Stimulated activated CD4-positive, alpha-beta T cell treated with anti-CD3 and anti-CD28 coated beads, Interleukin-1b, Interleukin-23, amount 100 ng/mL, for 1 hour (primary cell): ENCODE measurements at regions not wholly inside any gene's neighbourhood (a gene's known extent, or its start where the extent isn't known, plus 50 kb on each side); places are given as distances from the start of the nearest gene placed in this dataset.
"Not testable (repeated sequence)": the region's sequence is repeated elsewhere in the genome, so short reads cannot be mapped to it uniquely, and the experiment has no call there.

Experiments
- DNase-seq, 2 donors: peaks; one replicate each; pipeline ENCODE4 v3.0.0-alpha.2; 2020; ENCODE audit warnings: low read depth in 2 of 2

DNA sequence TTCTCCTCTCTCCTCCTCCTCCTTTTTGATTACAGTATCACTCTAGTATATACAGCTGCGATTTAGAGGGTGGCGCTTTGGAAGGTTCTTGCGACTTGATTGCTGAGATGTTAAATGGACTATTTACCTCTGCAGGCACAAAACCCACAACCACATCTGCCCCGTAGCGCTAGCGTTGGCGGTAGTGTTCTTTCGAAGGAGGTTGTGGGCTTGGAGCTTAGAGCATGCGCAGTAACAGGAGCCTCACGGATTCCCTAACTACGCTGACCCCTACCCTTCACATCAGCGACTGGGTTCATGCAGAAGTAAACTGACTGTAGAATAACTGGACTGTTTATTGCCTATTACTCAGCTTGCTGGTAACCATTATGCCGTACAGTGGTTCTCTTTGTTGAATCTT lies 58.0 kb downstream of the CGGBP1 start:
- DNase-seq, result no peak

DNA sequence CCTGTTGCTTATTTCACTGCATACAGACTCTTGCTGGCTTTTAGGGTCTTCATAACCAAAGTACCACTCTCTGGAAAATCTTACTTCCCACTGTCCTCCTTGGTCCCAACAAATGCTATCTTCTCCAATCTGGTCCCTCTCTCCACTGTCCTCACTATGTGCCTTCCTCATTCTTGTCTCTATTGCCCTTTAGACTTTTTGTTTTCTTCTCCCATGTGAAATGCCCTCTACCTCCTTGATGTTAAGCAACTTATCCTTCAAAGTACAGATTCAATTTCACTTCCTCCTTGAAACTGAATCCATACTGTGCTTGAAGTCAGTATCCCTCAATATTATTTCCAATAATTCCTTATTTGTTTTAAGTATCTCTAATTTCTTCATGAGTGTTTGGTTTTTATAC lies 60.8 kb downstream of the CGGBP1 start:
- no peak for DNase-seq

DNA sequence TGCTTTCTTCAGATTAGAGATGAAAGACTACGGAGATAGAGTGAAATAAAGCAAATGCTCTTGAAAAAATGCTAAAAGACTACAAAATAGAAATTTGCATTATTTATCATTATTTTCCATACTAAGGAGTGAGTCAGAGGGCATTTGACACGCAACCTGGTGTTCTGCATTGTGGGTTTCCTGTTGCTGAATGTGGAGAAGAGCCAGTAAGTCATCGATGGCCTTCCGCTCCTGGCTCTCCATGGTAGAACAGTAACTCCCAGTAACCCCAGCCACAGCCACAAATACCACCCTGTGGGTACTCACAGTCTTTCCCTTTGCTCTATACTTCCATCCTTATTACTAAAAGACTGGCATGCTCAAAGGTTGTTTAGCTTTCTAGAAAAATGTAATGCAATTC lies 61.5 kb downstream of the CGGBP1 start:
- DNase-seq, result peak in 1 of 2 donors; percentile 1

DNA sequence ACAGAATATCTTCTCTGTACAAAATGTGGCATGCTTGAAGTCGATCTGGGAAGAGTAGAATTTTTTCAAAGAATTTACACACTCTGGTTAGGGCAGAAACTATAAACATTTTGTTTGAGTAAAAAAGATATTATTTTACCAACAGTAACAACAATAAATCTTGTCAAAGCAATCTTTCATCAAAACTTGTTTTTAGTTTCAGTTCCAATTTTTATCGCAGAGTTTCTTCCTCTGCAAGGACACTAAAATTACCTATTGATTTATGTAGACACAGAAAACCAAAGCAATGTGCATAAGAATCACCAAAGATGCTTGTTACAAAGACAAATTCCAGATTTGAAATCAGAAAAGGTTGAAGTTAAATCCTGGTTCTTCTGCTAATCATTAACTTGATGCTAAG lies 61.9 kb downstream of the CGGBP1 start:
- DNase-seq, result no peak

DNA sequence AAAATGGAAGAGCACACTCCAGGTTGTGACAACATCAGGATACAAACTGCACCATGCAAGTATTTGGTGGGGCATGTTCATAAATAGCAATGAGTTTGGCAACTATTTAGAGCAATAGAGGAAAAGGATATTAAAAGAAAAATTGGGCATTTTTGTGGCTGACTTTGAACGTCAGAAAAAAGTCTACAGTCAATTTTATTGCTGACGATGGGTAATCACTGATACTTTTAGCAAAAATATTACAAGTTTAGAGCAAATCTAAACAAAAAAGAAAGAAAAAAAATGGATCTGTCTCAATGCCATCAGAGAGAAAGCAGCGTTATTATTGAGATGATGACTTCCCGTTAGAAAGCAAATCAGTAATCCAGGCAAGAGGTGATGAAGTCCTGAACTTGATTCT lies 65.2 kb downstream of the CGGBP1 start:
- no peak for DNase-seq

DNA sequence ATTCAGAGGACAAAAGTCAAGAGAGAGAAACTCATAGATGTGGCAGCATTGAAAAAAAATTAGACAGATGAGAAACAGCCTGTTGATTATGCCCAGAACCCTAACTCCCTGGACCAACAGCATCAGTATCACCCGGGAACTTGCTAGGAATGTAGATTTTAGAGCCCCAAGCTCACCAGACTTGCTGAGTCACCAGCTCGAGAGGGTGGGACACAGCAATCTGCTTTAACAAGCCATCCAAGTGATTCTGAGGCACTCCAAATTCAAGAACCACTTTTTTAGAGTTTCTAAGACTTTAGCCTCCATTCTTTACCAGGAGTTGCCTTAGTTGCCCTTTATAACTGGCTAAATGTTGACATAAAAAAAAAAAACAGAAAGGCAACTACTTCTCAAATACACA lies 70.9 kb downstream of the CGGBP1 start:
- DNase-seq, result no peak

DNA sequence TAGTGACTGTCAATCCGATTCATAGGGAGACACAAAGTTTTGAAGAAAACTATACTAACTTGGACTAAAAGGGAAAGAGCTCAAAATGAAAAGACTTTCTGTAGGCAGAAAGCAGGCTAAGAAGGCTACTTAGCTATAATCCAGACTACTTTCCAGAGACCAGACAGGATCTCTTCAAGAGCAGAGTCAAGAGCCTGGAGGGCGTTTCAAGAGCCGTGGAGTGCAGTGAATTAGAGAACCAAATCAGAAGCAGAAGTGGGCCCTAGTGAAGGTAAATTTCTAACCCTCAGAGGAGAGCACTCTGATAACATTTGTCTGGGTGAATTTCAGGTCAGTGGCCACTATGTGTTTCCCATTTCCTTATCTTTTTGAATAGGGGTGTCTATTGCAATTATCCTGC lies 76.4 kb downstream of the CGGBP1 start:
- no peak for DNase-seq

DNA sequence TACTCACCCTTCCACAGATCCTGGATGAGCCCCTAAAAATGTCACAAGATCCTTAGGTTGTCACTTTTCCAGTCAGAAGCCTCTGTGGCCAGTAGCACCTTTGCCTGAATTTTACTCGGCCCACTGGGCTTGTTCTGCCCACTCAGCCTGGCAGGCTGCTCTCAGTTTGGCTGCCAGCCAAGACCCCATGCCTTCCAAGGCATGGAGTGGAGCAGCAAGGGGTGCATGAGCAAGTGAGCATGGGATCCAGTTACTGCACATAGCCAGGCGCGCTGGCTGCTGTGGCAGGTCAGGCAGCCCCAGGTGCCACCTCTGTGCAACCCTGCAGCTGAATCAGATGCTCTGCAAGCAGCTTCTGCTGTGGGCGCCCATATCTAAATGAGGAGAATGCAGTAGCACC lies 79.3 kb downstream of the CGGBP1 start:
- DNase-seq, result no peak

DNA sequence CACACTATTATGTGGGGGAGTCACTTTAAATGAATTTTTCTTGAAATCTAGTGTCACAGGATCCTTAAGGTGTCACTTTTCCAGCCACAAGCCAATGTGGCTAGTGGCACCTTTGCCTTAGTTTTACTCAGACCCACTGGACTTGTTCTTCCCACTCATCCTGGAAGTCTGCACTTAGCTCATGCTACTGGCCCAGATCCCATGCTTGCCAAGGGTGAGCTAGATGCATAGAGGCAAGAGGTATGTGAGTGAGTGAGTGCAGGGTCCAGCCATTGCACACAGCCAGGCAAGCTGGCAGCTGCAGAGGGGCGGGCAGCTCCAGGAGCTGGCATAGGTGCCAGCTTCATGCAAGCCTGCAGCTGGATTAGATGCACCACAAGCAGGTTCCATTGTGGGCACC lies 81.0 kb downstream of the CGGBP1 start:
- no peak for DNase-seq

DNA sequence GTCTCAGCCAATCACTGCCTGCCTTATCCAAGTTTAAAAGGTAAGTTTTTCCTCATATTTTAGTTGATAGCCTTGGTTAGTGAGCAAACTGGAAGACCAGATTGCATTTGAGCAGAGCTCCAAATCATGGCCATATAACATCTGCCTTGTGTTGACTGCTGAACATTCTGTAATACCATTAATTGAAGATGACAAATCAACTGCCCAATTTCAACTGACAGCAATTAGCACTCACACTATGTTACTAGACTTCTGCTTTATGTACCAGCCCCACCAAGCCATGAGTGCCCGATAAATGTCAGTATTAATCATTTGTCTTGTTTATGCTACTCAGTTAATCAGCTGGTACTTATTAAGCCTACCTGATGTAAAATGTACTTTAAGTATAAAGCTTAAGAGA lies 83.1 kb downstream of the CGGBP1 start:
- no peak for DNase-seq

DNA sequence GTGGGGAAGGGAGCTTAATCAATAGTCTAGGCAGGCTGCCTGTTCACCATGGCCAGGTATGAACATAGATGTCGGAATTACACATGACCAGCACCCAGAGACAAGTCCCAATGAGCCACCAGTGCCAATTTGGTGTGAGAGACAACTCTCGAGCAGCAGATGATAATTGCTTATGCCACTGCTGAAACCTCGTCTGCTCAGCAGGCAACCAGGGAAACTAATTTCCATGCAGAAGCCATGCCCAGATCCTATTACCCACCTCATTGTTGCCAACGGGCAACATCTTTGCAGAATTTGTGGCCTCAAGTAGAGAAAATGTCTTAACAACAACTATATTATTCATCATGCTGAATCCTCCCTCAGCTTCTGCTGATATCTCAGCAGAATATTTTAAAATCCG lies 84.9 kb downstream of the CGGBP1 start:
- DNase-seq, result no peak

DNA sequence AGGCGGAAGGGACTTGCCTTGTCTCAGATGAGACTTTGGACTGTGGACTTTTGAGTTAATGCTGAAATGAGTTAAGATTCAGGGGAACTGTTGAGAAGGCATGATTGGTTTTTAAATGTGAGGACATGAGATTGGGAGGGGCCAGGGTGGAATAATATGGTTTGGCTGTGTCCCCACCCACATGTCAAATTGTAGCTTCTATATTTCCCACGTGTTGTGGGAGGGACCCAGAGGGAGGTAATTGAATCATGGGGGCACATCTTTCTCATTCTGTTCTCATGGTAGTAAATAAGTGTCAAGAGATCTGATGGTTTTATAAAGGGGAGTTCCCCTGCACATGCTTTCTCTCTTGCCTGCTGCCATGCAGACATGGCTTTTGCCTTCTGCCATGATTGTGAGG lies 89.2 kb downstream of the CGGBP1 start:
- DNase-seq, result no peak

DNA sequence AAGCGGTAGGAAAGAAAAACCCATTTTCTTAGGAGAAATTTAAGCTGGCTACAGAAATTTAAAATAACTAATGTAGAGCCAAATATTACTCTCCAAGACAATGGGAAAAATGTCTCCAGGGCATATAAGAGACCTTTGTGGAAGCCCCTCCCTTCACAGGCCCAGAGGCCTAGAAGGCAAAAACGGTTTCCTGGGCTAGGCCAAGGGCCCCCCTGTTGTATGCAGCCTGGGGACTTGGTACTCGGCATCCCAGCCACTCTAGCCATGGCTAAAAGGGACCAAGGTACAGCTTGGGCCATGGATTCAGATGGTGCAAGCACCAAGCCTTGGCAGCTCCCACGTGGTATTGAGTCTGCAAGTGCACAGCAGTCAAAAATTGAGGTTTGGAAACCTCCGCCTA lies 90.1 kb downstream of the CGGBP1 start:
- no peak for DNase-seq

DNA sequence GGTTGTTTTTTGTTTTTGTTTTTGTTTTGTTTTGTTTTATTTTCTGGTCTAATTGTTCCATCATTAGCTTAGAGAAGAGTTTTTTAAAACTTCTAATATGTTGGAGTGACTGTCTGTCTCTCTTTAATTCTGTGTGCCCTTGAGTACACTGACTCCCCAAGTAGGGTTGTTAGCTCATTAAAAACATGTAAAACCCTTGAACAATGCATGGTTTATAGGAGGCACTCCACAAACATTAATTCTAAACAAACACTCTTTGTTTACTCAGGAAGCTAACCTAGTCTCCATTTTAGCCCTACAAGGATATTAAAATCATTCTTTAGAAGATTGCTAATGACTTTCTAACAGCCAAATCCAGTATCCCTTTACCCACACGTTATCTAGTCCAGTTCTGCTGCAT lies 100.5 kb downstream of the CGGBP1 start:
- no peak for DNase-seq

DNA sequence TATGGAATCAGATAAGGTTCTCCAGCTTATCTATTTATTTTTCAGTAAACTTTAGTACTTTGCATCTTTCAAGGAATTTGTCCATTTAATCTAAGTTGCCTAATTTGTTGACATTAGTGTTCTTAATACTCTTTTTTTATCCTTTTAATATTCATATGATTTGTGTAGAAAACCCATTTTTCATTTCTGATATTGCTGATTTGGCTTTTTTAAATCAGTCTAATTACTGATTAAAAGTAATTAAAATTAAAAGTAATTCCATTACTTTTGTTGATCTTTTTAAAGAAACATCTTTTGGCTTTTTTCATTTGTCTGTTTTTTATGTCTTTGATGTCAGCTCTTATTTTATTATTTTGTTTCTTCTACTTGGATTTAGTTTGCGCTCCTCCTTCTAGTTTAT lies 101.2 kb downstream of the CGGBP1 start:
- DNase-seq, result no peak

DNA sequence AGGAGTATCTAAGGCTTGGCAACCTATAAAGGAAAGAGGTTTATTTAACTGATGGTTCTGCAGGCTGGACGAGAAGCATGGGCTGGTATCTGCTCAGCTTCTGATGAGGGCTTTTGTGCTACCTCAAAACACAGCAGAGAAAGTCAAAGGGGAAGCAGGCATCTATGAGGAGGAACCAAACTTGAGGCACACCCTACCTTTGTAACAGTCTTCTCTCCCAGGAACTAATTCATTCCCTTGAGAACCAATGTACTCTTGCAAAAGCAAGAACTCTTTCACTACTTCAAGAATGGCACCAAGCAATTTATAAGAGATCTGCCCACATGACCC lies 109.0 kb downstream of the CGGBP1 start:
- no peak for DNase-seq

DNA sequence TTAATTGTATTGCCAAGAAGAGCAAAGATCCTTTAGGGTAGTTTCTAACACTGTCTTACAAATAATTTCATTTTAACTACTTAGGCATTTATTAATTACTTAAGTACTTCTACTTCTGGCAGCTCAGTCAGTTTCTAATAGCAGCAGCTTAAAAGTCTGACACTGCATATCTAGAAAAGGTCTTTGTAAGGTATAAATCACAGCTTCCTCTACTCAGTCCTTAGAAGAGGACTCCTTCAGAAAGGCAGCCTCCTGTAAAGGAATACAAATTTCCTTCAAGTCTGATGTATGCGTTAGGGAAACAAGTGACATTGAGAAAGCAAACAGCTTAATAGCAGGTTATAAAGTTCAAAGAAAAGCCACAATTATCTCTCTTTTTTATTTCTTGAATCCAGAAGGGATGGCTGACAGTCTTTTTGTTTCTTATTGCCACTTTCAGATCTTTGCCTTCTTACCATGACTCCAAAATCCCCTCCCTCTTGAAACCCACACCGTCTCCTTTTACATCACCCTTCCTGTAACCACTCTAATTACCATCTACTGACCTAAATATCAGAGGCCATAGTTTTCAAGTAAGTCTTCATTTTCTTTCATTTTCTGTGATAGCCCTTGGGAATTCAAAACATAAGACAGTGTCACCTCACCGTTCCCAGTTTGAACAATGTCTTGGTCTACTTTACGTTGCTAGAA lies 109.5 kb downstream of the CGGBP1 start:
- no peak for DNase-seq

DNA sequence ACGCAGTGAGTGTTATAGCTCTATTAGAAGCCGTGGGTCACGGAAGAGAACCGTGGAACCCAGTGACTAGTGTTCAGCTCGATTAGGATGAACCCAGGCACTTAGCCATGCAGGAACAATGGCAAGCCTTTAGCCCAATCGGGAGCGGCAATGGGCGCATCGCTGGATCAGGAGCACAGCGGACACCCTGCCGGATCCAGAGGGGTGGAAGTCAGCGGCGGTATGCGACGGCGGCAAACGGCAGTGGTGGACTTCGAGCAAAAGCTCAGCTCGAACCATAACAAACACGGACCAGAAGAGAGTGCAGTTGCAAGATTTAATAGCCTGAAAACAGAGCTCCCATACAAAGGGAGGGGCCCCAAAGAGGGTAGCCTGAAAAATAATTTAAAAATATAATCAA lies 112.8 kb downstream of the CGGBP1 start:
- DNase-seq, result not testable (repeated sequence)

DNA sequence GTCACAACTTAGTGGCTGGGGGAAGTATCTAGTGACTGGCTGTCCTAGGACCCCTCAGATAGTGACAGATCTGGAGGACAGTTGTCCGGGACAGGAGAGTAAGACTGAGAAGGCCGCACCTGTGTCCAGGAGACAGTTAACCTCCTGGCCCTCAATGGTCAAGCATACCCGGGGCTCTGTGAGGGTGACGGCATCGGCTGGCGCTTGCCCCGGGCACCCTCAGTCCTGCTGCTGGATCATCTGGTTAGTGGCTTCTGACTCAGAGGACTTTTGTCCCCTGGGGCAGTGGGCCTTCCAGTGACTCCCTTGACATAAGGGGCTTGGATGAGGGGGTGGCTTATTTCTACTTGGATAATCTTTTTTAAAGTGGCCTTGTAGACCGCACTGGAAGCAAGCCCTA lies 116.5 kb downstream of the CGGBP1 start:
- DNase-seq, result not testable (repeated sequence)

DNA sequence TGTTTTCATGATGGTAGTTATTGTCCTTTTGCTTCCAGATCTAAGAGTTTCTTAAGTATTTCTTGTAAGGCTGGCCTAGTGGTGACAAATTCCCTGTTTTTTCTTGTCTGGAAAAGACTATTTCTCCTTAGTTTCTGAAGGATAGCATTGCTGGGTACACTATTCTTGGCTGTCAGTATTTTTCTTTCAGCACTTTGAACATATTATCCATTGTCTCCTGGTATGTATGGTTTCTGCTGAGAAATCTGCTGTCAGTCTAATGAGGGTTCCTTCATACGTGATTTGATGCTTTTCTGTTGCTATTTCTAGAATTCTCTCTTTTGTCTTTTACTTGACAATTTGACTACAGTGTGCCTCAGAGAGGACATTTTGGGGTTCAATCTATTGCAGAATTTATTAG lies 134.3 kb downstream of the CGGBP1 start:
- DNase-seq, result no peak

DNA sequence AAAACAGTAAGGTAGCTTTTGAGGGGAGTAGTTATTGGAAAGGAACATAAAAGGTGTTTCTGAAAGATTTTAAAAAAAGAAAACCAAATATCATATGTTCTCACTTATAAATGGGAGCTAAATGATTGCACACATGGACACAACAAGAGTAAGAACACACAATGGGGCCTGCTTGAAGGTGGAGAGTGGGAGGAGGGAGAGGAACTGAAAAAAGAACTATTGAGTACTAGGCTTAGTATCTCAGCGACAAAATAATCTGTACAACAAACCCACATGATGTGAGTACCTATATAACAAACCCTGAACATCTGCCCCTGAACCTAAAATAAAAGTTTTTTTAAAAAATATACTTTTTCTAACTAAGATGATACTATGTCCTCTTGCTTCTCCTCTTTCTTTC lies 138.3 kb downstream of the CGGBP1 start:
- DNase-seq, result no peak

DNA sequence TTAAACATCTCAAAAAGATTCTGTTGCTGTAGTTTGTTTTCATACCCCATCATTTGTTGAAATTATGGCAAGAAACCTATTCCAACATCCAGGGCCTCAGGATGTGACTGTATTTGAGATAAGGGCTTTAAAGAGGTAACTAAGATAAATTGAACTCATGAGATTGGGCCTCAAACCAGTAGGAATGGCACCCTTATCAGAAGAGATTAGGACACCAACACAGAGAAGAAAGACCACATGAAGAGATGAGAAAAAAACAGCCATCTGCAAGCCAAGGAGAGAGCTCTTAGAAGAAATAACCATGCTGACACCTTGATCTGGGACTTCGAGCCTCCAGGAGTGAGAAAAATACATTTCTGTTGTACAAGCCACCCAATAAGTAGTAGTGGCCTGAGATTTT lies 157.7 kb downstream of the CGGBP1 start:
- DNase-seq, result no peak

DNA sequence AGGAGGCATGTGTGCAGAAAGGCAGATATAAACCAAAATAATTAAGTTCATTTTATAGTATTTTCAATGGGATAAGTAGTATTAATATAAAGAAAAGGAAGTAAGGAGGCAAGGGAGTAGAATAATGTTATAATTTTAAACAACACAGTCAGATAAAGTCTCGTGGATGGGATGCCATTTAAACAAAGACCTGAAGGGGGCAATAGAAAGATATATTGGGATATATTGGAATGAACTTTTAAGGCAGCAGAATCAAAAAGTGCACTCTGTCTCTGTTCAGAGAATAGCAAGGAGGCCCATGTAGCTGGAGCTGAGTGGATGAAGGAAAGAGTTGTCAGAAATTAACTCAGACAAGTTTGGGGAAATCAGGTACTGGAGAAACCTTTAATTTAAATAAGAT lies 158.7 kb downstream of the CGGBP1 start:
- DNase-seq, result no peak

DNA sequence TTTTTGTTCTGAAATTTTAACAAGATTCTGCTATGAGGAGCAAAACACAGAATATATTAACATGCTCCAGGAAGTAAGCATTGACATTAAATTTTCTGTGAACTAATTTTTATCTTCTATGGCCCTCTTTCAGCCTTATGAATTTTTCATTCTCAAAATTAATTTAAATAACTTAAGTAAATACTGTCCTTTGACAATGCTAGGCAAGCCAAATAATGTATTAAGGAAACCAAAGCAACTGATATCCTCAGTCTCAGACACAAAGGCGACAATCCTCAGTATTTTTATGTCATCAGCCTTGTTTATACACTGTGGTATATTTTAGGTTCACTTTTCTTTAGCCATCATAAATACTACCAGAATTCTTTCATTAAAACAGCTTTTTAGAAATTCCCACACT lies 159.8 kb downstream of the CGGBP1 start:
- DNase-seq, result no peak

DNA sequence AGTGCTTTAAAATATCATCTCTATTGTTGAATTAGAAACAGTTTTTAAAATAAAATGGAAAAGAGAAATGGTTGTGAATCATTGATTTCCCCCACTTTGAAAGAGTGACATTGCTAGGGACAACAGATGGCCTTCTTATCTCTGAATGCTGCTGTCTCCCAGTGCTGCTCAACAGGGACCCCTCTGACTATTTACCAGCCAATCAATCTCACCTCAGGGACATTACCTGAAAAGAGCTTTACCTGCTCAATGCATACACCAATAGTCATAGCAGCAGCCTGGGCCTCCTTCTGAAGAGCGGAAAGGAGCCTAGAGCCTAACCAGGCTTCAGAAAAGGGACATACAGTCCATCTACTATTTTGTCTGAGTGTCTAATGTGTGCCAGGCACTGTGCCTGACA lies 162.8 kb downstream of the CGGBP1 start:
- DNase-seq, result no peak
